K562 (cell line): ENCODE measurements at regions not wholly inside any gene's neighbourhood (a gene's known extent, or its start where the extent isn't known, plus 50 kb on each side); places are given as distances from the start of the nearest gene placed in this dataset.

Experiments
- ATAC-seq: fragments of 200-7000 bp; cut with Tn5 transposase; 3 replicates; pipeline ENCODE4 v1.9.1; 2020; ENCODE audit warnings: moderate library complexity
- BruUV-seq: library from RNA; stranded (reverse); fragments of 400-500 nt; replicated peaks from 2 replicates; lab custom pipeline; 2021; lab: Mats Ljungman, UMichigan
- CTCF ChIA-PET: fragments of 300-600 bp; formaldehyde crosslinking; extraction: SDS; loops from one replicate; lab custom pipeline; 2021; ENCODE audit warnings: low intra/inter-chr PET ratio; lab: Yijun Ruan, JAX
- POLR2A ChIA-PET: fragments of 300-600, 350-650 bp; sonication (Branson Sonifier 250); formaldehyde crosslinking; extraction: SDS; loops from one replicate; lab custom pipeline; 2021; ENCODE audit warnings: antibody characterized with exemption, inconsistent platforms; lab: Yijun Ruan, JAX
- DNase-seq, 4 experiments: peaks; one replicate each; pipeline versions ENCODE4 v3.0.0 to v3.0.0-alpha.2; 2011 to 2018; ENCODE audit warnings: low spot score in 3 of 4, mixed read lengths in 3 of 4; ENCODE audit errors: extremely low read depth in 1 of 4
- FAIRE-seq: peaks from 2 replicates; lab custom pipeline; 2011; peaks lifted over from hg19 to GRCh38; lab: Jason Lieb, UNC
- H2AFZ ChIP-seq: 2 replicates; pipeline ENCODE4 v1.6.0; 2011; ENCODE audit warnings: low read depth, low read length, control low read depth, inconsistent platforms
- H3K27ac ChIP-seq: fragments of 200-600 bp; 3 replicates; pipeline ENCODE4 v1.8.0; 2011; ENCODE audit warnings: low read depth, mild to moderate bottlenecking, control low read depth, inconsistent platforms, low read length, moderate library complexity, mixed read lengths; ENCODE audit errors: extremely low read depth
- H3K27me3 ChIP-seq, 2 experiments: fragments of 300-600 bp in 1 of 2; 2 replicates in 1 of 2; 3 replicates in 1 of 2; pipeline versions ENCODE4 v1.6.0 to v1.8.0; 2011; ENCODE audit warnings: inconsistent platforms in 2 of 2, low read length in 2 of 2, mild to moderate bottlenecking in 1 of 2, mixed read lengths in 1 of 2, moderate library complexity in 1 of 2; ENCODE audit not compliant: control insufficient read depth in 2 of 2, insufficient read depth in 2 of 2
- H3K36me3 ChIP-seq: fragments of 300-600 bp; 3 replicates; pipeline ENCODE4 v1.8.0; 2011; ENCODE audit warnings: mild to moderate bottlenecking, low read length, inconsistent platforms; ENCODE audit not compliant: control insufficient read depth, insufficient read depth
- H3K4me1 ChIP-seq, 2 experiments: fragments of 200-600 bp in 1 of 2; replicated peaks in 1 of 2; 2 replicates in 1 of 2; 3 replicates in 1 of 2; pipeline versions ENCODE4 v1.5.1 to v1.8.0; 2011; ENCODE audit warnings: inconsistent platforms in 2 of 2, low read length in 2 of 2, mild to moderate bottlenecking in 1 of 2, mixed read lengths in 1 of 2, moderate library complexity in 1 of 2; ENCODE audit not compliant: control insufficient read depth in 2 of 2, insufficient read depth in 2 of 2
- H3K4me2 ChIP-seq: 2 replicates; pipeline ENCODE4 v1.6.1; 2011; ENCODE audit warnings: low read length, control low read depth, inconsistent platforms, mixed read lengths; ENCODE audit not compliant: insufficient read depth
- H3K4me3 ChIP-seq: fragments of 200-600 bp; sonication (generic), shearing (Covaris generic); 2 replicates; pipeline ENCODE4 v1.5.1; 2016; ENCODE audit warnings: control low read depth, inconsistent platforms
- H3K79me2 ChIP-seq: fragments of 200-600 bp; 3 replicates; pipeline ENCODE4 v1.8.0; 2011; ENCODE audit warnings: low read length, inconsistent platforms; ENCODE audit not compliant: control insufficient read depth, insufficient read depth
- H3K9ac ChIP-seq, 2 experiments: 2 replicates each; pipeline versions ENCODE4 v1.6.0 to v1.6.1; 2011; ENCODE audit warnings: low read depth in 2 of 2, low read length in 2 of 2, control low read depth in 1 of 2, inconsistent platforms in 1 of 2, mild to moderate bottlenecking in 1 of 2, mixed read lengths in 1 of 2; ENCODE audit not compliant: insufficient read depth in 1 of 2
- H3K9me1 ChIP-seq: one replicate; pipeline ENCODE4 v1.6.0; 2011; ENCODE audit warnings: inconsistent platforms, mild to moderate bottlenecking, low read length, moderate library complexity; ENCODE audit not compliant: control insufficient read depth, insufficient read depth
- H3K9me3 ChIP-seq: replicated peaks from 2 replicates; pipeline ENCODE4 v1.5.1; 2011; ENCODE audit warnings: low read depth, low read length, inconsistent platforms; ENCODE audit not compliant: control insufficient read depth, insufficient read depth
- H4K20me1 ChIP-seq: replicated peaks from 2 replicates; pipeline ENCODE4 v1.6.1; 2011; ENCODE audit warnings: low read length, inconsistent platforms, mixed read lengths; ENCODE audit not compliant: control insufficient read depth, insufficient read depth
- C11orf30 ChIP-seq: fragments of 450-650 bp; IDR thresholded peaks from 2 replicates; pipeline ENCODE4 v1.6.1; 2016; ENCODE audit warnings: low read depth, mild to moderate bottlenecking
- CUX1 ChIP-seq: fragments of 200-800 bp; sonication (Bioruptor generic); IDR thresholded peaks from 2 replicates; pipeline ENCODE4 v1.6.1; 2016; ENCODE audit warnings: missing genetic modification characterization, missing compliant biosample characterization
- CXXC5 ChIP-seq: fragments of 250-450 bp; sonication (Bioruptor Pico); IDR thresholded peaks from 2 replicates; pipeline ENCODE4 v1.8.0; 2022; ENCODE audit warnings: inconsistent platforms, mild to moderate bottlenecking, moderate library complexity
- E2F3 ChIP-seq: fragments of 250-450 bp; sonication (Bioruptor Pico); IDR thresholded peaks from 2 replicates; pipeline ENCODE4 v1.4.0; 2020; ENCODE audit warnings: mild to moderate bottlenecking
- MXI1 ChIP-seq: IDR thresholded peaks from 2 replicates; pipeline ENCODE4 v1.6.1; 2011; ENCODE audit warnings: low read depth, mild to moderate bottlenecking, improper control_type of control experiment, low read length
- ZBTB7A ChIP-seq: IDR thresholded peaks from 2 replicates; pipeline ENCODE4 v1.6.1; 2011; ENCODE audit warnings: low read depth, mild to moderate bottlenecking, low read length, moderate library complexity, borderline replicate concordance; ENCODE audit not compliant: control insufficient read depth
- ZNF174 ChIP-seq: fragments of 250-450 bp; sonication (Bioruptor Pico); IDR thresholded peaks from 2 replicates; pipeline ENCODE4 v1.4.0; 2020; ENCODE audit warnings: mild to moderate bottlenecking
- ZNF318 ChIP-seq, 2 experiments: fragments of 450-650 bp; IDR thresholded peaks; 2 replicates each; pipeline ENCODE4 v1.6.1; 2016; ENCODE audit warnings: mild to moderate bottlenecking in 2 of 2, borderline replicate concordance in 1 of 2, low read depth in 1 of 2, moderate library complexity in 1 of 2
- ZNF707 ChIP-seq: fragments of 250-450 bp; sonication (Bioruptor Pico); conservative IDR thresholded peaks from 2 replicates; pipeline ENCODE4 v1.8.0; 2022; ENCODE audit warnings: inconsistent platforms, mild to moderate bottlenecking, moderate library complexity
- in situ Hi-C: fragments of 300-500 bp; cut with MboI; formaldehyde crosslinking; loops from 4 replicates; pipeline ENCODE4 v1.15.0; 2018; ENCODE audit warnings: inconsistent platforms, mixed read lengths
- intact Hi-C: fragments of 100-400 bp; cut with micrococcal nuclease; formaldehyde crosslinking; loops from 2 replicates; pipeline ENCODE4 v1.14.2; 2022

GRCh38 chr6:94443701-94444100 lies 1024.3 kb upstream of the EPHA7 start (continued):
- TF ChIP-seq CUX1 (CRISPR knock-in tag) (no peak), ZNF707 (CRISPR knock-in tag) (no peak), C11orf30 (no peak), ZBTB7A (no peak), ZNF174 (CRISPR knock-in tag) (no peak), E2F3 (CRISPR knock-in tag) (no peak), CXXC5 (CRISPR knock-in tag) (no peak)

DNA sequence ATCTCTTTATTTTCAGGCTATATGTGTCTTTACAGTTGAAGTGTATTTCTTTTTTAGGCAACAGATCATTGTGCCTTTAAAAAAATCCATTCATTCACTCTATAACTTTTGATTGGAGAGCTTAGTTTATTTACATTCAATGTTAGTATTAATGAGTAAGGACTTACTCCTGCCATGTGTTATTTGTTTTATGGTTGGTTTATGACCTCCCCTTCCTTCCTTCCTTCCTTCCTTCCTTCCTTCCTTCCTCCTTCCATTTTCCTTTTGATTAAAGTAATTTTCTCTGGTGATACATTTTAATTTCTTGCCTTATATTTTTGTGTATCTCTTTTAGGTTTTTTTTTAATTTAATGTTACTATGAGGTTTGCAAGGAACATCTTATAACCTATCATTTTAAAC lies 1005.3 kb upstream of the EPHA7 start:
- ATAC-seq, result no peak
- no peak for TF ChIP-seq ZNF318 (IDR thresholded peaks at IDR 0.05; ENCODE audit: borderline replicate concordance in 1 of 2, low read depth in 1 of 2)
- TF ChIP-seq MXI1, result no peak

More for the DNA sequence above, 1005.3 kb upstream of the EPHA7 start:
- ChIA-PET CTCF (no interaction called here), POLR2A (no interaction called here)
- Histone ChIP-seq H4K20me1 (no peaks in the 10 kb centered on the region), H3K9me1 (no peaks in the 10 kb centered on the region), H3K4me1 (no peaks in the 10 kb centered on the region), H2AFZ (no peak overlapping the region), H3K79me2 (no peaks in the 10 kb centered on the region), H3K9me3 (no peaks in the 10 kb centered on the region), H3K4me2 (no peak overlapping the region), H3K4me3 (no peak overlapping the region), H3K27me3 (no peaks in the 10 kb centered on the region), H3K36me3 (no peaks in the 10 kb centered on the region), H3K9ac (no peak overlapping the region), H3K27ac (no peak overlapping the region)
- in situ Hi-C loops (no loop called here), intact Hi-C loops (no loop called here)
- no TSS peak for BruUV-seq
- DNase-seq, result no peak
- FAIRE-seq, result no peak
